ENCODE measurements at regions not wholly inside any gene's neighbourhood (a gene's known extent, or its start where the extent isn't known, plus 50 kb on each side); places are given as distances from the start of the nearest gene placed in this dataset.

DNA sequence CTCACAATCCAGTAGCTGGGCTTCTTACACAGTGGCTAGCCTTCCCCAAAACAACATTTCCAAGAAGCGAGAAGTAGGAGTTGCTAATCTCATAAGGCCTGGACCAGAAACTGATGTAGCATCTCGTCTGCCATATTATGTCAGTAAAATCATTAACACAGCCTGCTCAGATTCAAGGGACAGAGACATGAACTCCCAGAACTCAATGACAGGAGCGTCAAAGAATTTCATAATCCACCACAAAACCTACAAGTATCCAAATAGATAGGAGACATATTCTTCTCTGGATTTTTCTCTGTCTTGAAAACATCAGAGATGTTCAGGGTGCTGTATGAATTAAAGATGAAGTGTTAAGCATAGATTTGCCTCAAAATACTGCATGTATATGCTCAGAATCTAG, 457.6 kb upstream of the ACTBL2 start:
- no peak for DNase-seq (ENCODE audit: low read depth)
- TF ChIP-seq, protein P1, sequence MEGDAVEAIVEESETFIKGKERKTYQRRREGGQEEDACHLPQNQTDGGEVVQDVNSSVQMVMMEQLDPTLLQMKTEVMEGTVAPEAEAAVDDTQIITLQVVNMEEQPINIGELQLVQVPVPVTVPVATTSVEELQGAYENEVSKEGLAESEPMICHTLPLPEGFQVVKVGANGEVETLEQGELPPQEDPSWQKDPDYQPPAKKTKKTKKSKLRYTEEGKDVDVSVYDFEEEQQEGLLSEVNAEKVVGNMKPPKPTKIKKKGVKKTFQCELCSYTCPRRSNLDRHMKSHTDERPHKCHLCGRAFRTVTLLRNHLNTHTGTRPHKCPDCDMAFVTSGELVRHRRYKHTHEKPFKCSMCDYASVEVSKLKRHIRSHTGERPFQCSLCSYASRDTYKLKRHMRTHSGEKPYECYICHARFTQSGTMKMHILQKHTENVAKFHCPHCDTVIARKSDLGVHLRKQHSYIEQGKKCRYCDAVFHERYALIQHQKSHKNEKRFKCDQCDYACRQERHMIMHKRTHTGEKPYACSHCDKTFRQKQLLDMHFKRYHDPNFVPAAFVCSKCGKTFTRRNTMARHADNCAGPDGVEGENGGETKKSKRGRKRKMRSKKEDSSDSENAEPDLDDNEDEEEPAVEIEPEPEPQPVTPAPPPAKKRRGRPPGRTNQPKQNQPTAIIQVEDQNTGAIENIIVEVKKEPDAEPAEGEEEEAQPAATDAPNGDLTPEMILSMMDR (IDR thresholded peaks at IDR 0.05; ENCODE audit: low read depth, low read length, missing control alignments), result no peak
- in situ Hi-C loops (cut with HindIII; ENCODE audit: low sequenced_read_pairs), result no loop called here
- no peak overlapping the region for H3K4me3 ChIP-seq (ENCODE audit: low read depth, low read length)

DNA sequence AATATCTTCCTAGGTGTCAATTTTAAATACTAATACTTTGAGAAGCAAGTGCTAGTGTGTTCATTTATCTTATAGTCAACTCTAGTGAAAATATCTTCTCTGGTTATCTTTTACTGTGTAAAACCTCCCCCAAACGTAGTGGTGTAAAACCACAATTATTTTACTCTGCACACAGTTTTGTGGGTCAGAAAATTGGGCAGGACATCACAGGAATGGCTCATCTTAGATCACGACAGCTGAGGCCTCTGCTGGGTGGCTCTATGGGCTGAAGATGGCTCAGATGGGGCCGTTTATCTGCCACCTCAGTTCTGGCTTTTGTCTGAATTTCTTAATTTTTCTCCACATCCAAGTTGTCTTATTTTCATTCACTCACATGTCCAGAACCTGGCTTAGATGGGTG, 457.2 kb upstream of the ACTBL2 start:
- TF ChIP-seq, protein P1 (IDR thresholded peaks at IDR 0.05; ENCODE audit: low read depth, low read length, missing control alignments), result no peak
- H3K4me3 ChIP-seq (ENCODE audit: low read depth, low read length), result no peak overlapping the region
- in situ Hi-C loops (cut with HindIII; ENCODE audit: low sequenced_read_pairs), result no loop called here
- DNase-seq (ENCODE audit: low read depth), result no peak

DNA sequence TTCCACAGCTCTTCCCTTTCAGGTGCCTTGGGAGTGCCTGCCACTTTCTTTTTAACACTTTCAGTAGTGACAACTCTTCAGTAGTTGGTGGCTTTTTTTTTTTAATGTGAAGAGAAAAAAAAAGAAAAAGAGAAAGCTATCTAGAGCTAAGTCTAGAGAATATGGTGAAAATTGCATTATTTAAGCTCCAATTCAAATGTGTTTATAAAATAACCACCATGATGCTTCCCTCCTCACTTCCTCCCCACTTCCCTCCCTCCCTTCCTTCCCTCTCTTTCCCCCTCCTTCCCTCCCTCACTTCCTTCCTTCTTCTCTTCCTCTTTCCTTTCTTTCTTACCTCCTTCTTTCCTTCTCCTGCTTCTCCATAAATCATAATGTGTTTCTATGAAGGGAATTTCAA, 456.7 kb upstream of the ACTBL2 start:
- in situ Hi-C loops (cut with HindIII; ENCODE audit: low sequenced_read_pairs), result no loop called here
- DNase-seq (ENCODE audit: low read depth), result no peak
- no peak overlapping the region for H3K4me3 ChIP-seq (ENCODE audit: low read depth, low read length)
- TF ChIP-seq, protein P1 (IDR thresholded peaks at IDR 0.05; ENCODE audit: low read depth, low read length, missing control alignments), result no peak

DNA sequence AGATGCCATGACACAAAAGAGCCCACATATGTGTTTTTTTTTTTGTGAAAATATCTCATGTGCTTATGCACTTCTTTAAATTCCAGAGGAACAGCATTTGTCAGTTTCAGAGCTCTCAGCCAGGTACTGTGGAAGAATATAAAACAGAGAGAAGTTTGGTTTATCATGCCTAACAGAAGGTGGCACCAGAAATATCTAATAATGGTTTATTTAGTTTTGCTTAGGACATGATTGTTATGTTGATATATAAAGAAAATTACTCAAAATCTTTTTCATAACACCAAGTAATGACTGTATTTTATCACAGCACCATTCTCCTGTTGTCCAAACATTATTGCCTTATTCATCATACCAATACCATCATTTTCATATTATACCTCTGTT, 455.6 kb upstream of the ACTBL2 start:
- TF ChIP-seq, protein P1 (IDR thresholded peaks at IDR 0.05; ENCODE audit: low read depth, low read length, missing control alignments), result no peak
- in situ Hi-C loops (cut with HindIII; ENCODE audit: low sequenced_read_pairs), result no loop called here
- no peak overlapping the region for H3K4me3 ChIP-seq (ENCODE audit: low read depth, low read length)
- DNase-seq (ENCODE audit: low read depth), result no peak

DNA sequence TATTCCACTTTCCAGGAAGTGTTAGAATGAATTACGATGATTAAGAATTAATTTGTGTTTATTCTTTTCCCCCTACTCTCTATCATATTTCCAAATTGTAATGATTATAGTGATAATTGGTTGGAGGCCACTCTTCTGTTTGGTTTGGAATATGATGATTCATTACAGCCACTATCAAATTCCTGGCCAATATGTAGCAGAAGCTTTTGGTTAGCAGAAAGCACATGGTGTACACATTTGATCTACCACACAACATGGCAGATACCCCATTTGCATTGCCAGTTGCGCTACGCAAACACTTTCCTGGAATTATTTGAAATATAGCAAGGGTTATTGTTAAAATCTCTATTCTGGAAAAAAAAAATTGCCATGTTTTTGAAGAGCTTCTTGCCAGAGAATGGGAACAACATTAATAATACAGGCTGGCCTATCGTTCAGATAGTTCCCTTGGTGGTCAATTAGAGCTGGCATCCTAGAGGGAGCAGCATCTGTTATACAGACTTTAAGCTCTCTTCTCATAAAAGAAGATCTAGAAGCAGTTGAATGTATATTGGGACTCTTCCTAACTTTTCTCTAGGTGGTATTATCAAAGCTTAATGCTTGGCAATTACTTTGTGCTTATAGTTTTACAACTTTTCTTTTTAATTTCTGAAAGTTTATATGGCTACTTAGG, 455.0 kb upstream of the ACTBL2 start:
- DNase-seq (ENCODE audit: low read depth), result no peak
- no peak overlapping the region for H3K4me3 ChIP-seq (ENCODE audit: low read depth, low read length)
- TF ChIP-seq, protein P1 (IDR thresholded peaks at IDR 0.05; ENCODE audit: low read depth, low read length, missing control alignments), result no peak
- in situ Hi-C loops (cut with HindIII; ENCODE audit: low sequenced_read_pairs), result no loop called here

DNA sequence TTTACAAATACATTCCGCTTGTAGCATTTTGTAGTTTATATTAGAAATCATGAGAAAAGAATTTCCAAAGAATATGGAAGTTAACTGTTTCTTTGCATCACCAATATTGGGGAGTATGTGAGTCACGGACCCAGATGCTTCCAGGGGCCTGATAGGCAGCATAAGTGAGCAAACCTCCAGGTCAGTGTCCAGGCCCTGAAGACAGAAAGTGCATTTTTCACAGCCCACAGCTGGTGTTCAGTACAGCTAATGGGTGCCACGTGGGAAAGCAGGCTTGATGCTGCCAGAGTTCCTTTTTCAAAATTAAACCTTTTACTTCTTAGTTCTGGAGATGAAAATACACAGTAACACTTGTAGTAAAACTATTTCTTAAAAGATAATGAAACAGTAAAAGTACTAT, 454.4 kb upstream of the ACTBL2 start:
- no peak for DNase-seq (ENCODE audit: low read depth)
- in situ Hi-C loops (cut with HindIII; ENCODE audit: low sequenced_read_pairs), result no loop called here
- no peak overlapping the region for H3K4me3 ChIP-seq (ENCODE audit: low read depth, low read length)
- TF ChIP-seq, protein P1 (IDR thresholded peaks at IDR 0.05; ENCODE audit: low read depth, low read length, missing control alignments), result no peak
